A673 (cell line): ENCODE measurements at regions not wholly inside any gene's neighbourhood (a gene's known extent, or its start where the extent isn't known, plus 50 kb on each side); places are given as distances from the start of the nearest gene placed in this dataset.

Source experiments
- BruUV-seq: library from RNA; stranded (reverse); fragments of 400-500 nt; replicated peaks from 2 replicates; lab custom pipeline; 2021; lab: Mats Ljungman, UMichigan
- CTCF ChIA-PET: fragments of 300-600 bp; sonication (Branson Sonifier 250); formaldehyde crosslinking; loops from one replicate; lab custom pipeline; 2022; ENCODE audit warnings: antibody characterized with exemption; lab: Charles Lee
- POLR2A ChIA-PET: fragments of 300-600 bp; sonication (Branson Sonifier 250); formaldehyde crosslinking; loops from one replicate; lab custom pipeline; 2022; ENCODE audit warnings: antibody characterized with exemption; ENCODE audit not compliant: low non-redundant PET; lab: Charles Lee
- DNase-seq: peaks from one replicate; pipeline ENCODE4 v3.0.0-alpha.2; 2015; ENCODE audit warnings: low spot score
- H3K27ac ChIP-seq: fragments of 200-600 bp; sonication (generic); 2 replicates; pipeline ENCODE4 v1.5.1; 2016; ENCODE audit warnings: mixed run types, low read depth, mild to moderate bottlenecking, mixed read lengths, antibody characterized with exemption, low read length; ENCODE audit not compliant: poor library complexity, severe bottlenecking
- H3K27me3 ChIP-seq: fragments of 200-600 bp; sonication (generic); replicated peaks from 2 replicates; pipeline ENCODE4 v1.6.1; 2017; ENCODE audit warnings: mixed run types, low read depth, mild to moderate bottlenecking, mixed read lengths, antibody characterized with exemption, low read length; ENCODE audit not compliant: insufficient read depth, poor library complexity
- H3K36me3 ChIP-seq: fragments of 200-600 bp; sonication (generic); 2 replicates; pipeline ENCODE4 v1.6.1; 2016; ENCODE audit warnings: mixed run types, mild to moderate bottlenecking, mixed read lengths, antibody characterized with exemption, low read length; ENCODE audit not compliant: insufficient read depth, poor library complexity, severe bottlenecking
- H3K4me1 ChIP-seq: fragments of 200-600 bp; sonication (generic); 2 replicates; pipeline ENCODE4 v1.6.1; 2017; ENCODE audit warnings: mixed run types, mild to moderate bottlenecking, mixed read lengths, antibody characterized with exemption, low read length; ENCODE audit not compliant: insufficient read depth, poor library complexity, severe bottlenecking
- H3K4me3 ChIP-seq: fragments of 200-600 bp; sonication (generic); 2 replicates; pipeline ENCODE4 v1.5.1; 2016; ENCODE audit warnings: low read depth, mixed run types, mild to moderate bottlenecking, mixed read lengths, low read length; ENCODE audit not compliant: poor library complexity, severe bottlenecking
- H3K9me3 ChIP-seq: fragments of 200-600 bp; sonication (generic); 2 replicates; pipeline ENCODE4 v1.6.1; 2016; ENCODE audit warnings: mixed run types, low read depth, mild to moderate bottlenecking, mixed read lengths, antibody characterized with exemption, low read length; ENCODE audit not compliant: poor library complexity, severe bottlenecking
- EZH2 ChIP-seq: fragments of 200-600 bp; sonication (generic); IDR thresholded peaks from 2 replicates; pipeline ENCODE4 v1.6.1; 2017; ENCODE audit warnings: borderline replicate concordance, low read depth, mild to moderate bottlenecking, mixed read lengths, antibody characterized with exemption, low read length; ENCODE audit not compliant: poor library complexity, severe bottlenecking
- intact Hi-C: fragments of 100-400 bp; cut with micrococcal nuclease; formaldehyde crosslinking; loops from one replicate; pipeline ENCODE4 v1.10.0; 2022; ENCODE audit not compliant: unreplicated experiment
- TF ChIP-seq, protein P1 (sequence below): fragments of 300-800, 200-600 bp; sonication (generic); conservative IDR thresholded peaks from 2 replicates; pipeline ENCODE4 v1.5.1; 2017; ENCODE audit warnings: low read depth, mild to moderate bottlenecking, antibody characterized with exemption, low read length, moderate library complexity, mixed read lengths

DNA sequence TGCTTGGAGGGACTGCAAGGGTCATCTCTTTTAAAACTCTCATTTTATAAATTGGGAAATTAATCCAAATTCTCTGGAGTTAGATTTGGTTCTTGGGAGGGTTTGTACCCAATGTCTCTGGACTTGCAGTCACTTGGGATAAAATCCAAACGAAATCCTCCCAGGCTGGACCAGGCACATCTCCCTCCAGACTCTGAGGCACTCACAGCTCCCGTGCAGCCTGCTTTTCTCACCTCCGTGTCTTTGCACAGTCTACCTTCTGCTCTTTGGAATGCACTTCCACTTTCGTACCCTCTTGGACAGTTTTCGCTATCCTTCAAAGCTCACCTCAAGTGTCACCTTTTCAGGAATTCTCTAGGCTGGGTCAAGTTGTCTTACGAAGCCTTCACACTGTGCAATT, 166.3 kb downstream of the MYCN start:
- POLR2A ChIA-PET: no interaction called here
- H3K4me3 ChIP-seq: no peak overlapping the region
- H3K36me3 ChIP-seq: no peaks in the 10 kb centered on the region
- H3K9me3 ChIP-seq: no peaks in the 10 kb centered on the region
- H3K4me1 ChIP-seq: no peaks in the 10 kb centered on the region
- TF ChIP-seq EZH2: no peak
- TF ChIP-seq, protein P1, sequence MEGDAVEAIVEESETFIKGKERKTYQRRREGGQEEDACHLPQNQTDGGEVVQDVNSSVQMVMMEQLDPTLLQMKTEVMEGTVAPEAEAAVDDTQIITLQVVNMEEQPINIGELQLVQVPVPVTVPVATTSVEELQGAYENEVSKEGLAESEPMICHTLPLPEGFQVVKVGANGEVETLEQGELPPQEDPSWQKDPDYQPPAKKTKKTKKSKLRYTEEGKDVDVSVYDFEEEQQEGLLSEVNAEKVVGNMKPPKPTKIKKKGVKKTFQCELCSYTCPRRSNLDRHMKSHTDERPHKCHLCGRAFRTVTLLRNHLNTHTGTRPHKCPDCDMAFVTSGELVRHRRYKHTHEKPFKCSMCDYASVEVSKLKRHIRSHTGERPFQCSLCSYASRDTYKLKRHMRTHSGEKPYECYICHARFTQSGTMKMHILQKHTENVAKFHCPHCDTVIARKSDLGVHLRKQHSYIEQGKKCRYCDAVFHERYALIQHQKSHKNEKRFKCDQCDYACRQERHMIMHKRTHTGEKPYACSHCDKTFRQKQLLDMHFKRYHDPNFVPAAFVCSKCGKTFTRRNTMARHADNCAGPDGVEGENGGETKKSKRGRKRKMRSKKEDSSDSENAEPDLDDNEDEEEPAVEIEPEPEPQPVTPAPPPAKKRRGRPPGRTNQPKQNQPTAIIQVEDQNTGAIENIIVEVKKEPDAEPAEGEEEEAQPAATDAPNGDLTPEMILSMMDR: no peak
- CTCF ChIA-PET: no interaction called here
- no peaks in the 10 kb centered on the region for H3K27me3 ChIP-seq
- no TSS peak for BruUV-seq
- intact Hi-C loops: no loop called here
- DNase-seq: no peak
- H3K27ac ChIP-seq: no peak overlapping the region

DNA sequence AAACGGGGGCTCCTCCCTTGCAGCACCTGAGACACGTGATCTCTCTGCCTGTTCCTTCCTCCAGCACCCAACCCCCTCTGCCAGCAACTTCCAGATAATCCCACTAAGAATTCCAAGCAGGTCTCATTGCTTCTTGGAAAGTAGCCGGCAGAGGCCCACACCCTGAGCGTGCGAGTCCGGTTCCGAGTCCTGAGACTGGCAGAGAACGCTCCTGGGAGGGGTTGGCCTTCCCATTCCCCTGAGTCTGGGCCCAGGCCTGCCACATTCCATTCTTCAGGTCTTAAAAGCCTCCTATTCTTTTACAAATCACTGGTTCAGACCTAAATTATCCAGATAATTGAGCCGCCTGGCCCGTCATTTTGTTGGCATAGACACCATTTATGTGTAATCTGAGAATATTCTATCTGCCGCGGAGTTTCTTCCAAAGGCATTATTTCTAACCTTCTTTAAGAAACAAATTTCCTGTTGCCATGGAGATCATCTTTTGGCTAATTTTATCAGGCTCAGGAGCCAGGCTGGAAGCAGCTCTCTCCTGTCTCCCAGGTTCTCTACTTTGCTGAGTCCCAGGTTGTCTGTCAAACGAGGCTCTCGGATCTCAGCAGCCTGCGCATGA, 165.4 kb downstream of the MYCN start:
- no TSS peak for BruUV-seq
- no peak for TF ChIP-seq EZH2
- TF ChIP-seq, protein P1: no peak
- no peak for DNase-seq
- no peaks in the 10 kb centered on the region for H3K4me1 ChIP-seq
- no peaks in the 10 kb centered on the region for H3K36me3 ChIP-seq
- POLR2A ChIA-PET: no interaction called here
- no peaks in the 10 kb centered on the region for H3K9me3 ChIP-seq
- intact Hi-C loops: no loop called here
- no peak overlapping the region for H3K27ac ChIP-seq
- H3K27me3 ChIP-seq: no peaks in the 10 kb centered on the region
- H3K4me3 ChIP-seq: no peak overlapping the region
- CTCF ChIA-PET: no interaction called here

DNA sequence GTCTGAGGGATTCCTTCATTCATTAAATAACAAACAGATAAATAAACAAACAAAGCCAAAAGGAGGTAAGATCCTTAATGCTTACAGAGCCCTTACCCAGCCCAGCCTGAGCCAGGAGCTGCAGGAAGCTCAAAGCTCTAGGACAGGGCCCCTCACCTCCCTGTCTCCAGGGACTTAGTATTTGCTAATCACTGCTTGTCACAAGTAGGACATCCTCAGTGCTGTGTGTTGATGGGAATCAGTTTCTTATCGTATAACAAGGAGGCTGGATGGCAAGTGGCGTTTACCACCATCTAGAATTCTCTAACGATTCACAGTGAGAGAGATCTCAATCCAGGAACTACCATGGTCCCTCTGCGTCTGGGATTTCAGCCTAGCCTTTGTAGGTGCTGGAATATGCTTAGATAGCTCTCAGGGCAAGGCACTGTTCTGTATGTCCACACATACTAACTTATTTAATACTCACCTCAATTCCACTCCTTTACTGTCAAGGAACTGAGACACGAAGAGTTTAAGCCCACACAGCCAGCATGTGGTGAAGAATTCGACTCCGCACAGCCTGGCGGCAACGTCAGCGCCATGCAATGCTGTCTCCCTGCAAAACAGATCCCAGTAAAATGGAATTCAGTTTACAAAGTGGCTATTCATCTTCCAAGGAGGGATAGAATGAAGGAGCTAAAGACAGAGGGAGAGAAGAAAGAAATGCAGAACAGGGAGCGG, 164.8 kb downstream of the MYCN start:
- POLR2A ChIA-PET: no interaction called here
- H3K4me3 ChIP-seq: no peak overlapping the region
- intact Hi-C loops: no loop called here
- H3K4me1 ChIP-seq: no peaks in the 10 kb centered on the region
- CTCF ChIA-PET: no interaction called here
- TF ChIP-seq EZH2: no peak
- TF ChIP-seq, protein P1: no peak
- H3K9me3 ChIP-seq: no peaks in the 10 kb centered on the region
- H3K27me3 ChIP-seq: no peaks in the 10 kb centered on the region
- H3K27ac ChIP-seq: no peak overlapping the region
- H3K36me3 ChIP-seq: no peaks in the 10 kb centered on the region
- no peak for DNase-seq
- no TSS peak for BruUV-seq
